GM19467 (cell line): ENCODE measurements at regions not wholly inside any gene's neighbourhood (a gene's known extent, or its start where the extent isn't known, plus 50 kb on each side); places are given as distances from the start of the nearest gene placed in this dataset.
"Not testable (repeated sequence)": the region's sequence is repeated elsewhere in the genome, so short reads cannot be mapped to it uniquely, and the experiment has no call there.

Source experiments
- ATAC-seq: cut with Tn5 transposase; IDR thresholded peaks from one replicate; pipeline ENCODE4 v1.9.1; 2021; ENCODE audit warnings: mild to moderate bottlenecking, moderate library complexity; ENCODE audit not compliant: unreplicated experiment

DNA sequence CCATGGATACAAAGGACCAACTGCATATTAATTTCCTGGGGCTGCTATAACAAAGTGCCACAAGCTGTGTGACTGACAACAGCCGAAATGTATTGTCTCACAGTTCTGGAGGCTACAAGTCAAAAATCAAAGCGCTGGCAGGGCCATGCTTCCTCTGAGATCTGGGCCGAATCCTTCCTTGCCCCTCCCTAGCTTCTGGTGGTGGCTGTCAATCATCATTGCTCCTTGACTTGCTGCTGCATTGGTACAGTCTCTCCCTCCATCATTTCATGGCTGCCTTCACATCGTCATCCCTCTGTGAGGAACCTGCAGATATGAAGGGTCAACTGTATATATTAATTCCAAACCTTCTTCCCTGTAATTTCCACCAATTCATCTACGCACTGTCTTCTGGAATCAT is 118.3 kb downstream of the EXOC5 start:
- no peak for ATAC-seq

GRCh38 chr14:57139173-57139572 is 129.5 kb downstream of the EXOC5 start:
- ATAC-seq: no peak

- no peak for ATAC-seq
These were observed 131.9 kb downstream of the EXOC5 start for GRCh38 chr14:57136669-57137328.

DNA sequence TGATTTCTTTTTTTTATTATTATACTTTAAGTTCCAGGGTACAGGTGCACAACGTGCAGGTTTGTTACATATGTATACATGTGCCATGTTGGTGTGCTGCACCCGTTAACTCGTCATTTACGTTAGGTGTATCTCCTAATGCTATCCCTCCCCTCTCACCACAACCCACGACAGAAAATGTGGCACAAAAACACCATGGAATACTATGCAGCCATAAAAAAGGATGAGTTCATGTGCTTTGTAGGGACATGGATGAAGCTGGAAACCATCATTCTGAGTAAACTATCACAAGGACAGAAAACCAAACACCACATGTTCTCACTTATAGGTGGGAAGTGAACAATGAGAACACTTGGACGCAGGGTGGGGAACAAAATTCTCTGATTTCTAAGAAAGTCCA is 140.9 kb downstream of the EXOC5 start:
- not testable (repeated sequence) for ATAC-seq

- ATAC-seq: no peak
These were observed 146.6 kb downstream of the EXOC5 start for GRCh38 chr14:57122129-57122528.

DNA sequence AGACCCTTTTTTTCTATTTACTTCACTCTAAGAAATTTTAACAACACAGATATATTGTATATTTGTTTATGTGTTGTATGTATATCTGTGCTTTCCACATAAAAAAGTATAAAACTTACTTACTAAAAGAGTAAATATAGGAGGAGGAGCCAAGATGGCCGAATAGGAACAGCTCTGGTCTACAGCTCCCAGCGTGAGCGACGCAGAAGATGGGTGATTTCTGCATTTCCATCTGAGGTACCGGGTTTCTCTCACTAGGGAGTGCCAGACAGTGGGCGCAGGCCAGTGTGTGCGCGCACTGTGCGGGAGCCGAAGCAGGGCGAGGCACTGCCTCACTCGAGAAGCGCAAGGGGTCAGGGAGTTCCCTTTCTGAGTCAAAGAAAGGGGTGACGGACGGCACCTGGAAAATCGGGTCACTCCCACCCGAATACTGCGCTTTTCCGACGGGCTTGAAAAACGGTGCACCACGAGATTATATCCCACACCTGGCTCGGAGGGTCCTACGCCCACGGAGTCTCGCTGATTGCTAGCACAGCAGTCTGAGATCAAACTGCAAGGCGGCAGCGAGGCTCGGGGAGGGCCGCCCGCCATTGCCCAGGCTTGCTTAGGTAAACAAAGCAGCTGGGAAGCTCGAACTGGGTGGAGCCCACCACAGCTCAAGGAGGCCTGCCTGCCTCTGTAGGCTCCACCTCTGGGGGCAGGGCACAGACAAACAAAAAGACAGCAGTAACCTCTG is 156.5 kb downstream of the EXOC5 start:
- not testable (repeated sequence) for ATAC-seq

DNA sequence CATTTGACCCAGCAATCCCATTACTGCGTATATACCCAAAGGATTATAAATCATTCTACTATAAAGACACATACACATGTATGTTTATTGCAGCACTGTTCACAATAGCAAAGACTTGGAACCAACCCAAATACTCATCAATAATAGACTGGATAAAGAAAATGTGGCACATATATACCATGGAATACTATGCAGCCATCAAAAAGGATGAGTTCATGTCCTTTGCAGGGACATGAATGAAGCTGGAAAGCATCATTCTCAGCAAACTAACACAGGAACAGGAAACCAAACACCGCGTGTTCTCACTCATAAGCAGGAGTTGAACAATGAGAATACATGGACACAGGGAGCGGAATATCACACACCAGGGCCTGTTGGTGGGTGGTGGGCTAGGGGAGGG is 158.3 kb downstream of the EXOC5 start:
- ATAC-seq: not testable (repeated sequence)

DNA sequence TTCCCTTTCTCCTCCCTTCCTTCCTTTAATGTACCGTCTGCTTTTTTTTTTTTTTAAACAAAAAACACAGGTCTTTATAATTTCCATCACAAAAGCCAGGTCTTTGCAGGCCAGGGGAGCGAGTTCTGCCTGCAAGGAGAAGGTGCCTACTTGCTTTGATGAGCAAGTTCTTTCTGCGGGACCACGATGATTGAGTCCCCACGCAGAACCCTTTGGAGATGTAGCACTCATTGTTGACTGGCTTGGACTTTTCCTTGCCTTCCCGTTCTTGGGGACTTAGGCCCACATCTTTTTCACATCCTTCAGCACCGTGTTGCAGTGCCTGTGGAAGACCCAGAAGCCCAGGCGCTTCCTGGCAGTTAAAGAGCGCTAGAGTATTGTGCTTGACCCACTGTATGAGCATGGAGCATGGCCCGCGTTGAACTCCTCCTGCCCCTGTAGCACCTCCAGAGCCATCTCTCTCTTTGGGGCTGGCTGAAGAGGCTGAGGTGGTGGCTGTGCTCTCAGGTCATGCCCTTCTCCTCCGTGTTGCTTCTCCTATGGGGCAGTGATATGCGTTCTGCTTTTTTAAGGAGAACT is 177.6 kb downstream of the EXOC5 start:
- ATAC-seq: no peak

DNA sequence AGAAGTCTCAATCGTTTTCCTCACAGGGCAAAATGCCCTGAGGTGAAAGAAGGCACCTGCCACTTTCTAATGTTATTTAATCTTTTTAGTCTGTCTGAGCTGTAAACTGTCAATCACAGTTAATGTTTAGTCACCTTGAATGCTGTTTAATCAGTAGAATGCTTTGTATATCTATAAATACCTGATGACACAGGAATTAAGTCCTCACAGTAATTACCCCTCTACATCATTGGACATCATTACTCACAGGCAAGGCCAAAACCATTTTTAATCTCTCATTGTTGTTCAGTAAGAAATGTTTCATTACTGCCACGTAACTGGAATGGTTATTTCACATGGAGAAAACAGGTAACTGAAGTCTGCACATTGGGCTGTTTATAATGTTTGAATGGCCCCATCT is 178.8 kb downstream of the EXOC5 start:
- no peak for ATAC-seq

- ATAC-seq: no peak
These were observed 180.9 kb downstream of the EXOC5 start for GRCh38 chr14:57087841-57088240.

DNA sequence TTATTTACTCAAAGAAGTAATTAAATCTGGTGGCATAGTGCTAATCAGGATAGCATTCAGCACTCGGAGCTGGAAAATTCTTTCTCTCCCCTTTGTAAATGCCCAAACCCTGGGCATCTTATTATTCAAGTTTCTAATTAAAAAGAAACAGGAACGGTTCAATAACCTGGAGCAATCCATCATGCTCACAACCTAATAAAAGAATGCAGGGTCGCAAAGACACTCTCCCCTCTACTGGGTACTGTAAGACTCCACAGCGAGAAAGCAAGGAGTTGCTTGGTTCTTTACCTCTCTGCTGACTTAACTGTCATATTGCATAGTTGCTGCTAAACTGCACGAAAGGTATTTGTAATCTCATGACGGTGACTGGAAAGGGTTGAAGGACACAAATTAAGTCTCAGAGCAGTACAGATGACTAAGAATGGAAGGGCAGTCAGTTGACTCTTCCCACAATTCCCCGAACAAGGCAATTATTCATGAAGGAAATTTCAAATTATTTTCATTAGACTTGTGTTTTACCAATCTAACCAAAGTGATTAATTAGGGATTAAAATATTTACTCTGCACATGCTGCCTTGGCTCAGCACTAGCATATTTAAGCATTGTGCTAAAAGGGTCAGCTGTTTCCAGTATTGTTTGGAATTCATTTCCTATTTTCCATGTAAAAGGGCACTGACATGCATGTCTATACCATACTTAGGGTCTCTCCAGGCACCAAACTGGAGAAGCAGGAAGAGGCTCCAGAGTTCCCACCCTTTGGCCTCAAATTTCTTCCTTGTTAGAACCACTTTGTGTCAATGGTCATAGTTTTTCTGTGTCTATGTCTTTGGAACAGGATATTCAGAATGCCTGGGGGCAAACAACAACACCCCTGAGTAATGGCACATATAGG is 182.2 kb downstream of the EXOC5 start:
- no peak for ATAC-seq

DNA sequence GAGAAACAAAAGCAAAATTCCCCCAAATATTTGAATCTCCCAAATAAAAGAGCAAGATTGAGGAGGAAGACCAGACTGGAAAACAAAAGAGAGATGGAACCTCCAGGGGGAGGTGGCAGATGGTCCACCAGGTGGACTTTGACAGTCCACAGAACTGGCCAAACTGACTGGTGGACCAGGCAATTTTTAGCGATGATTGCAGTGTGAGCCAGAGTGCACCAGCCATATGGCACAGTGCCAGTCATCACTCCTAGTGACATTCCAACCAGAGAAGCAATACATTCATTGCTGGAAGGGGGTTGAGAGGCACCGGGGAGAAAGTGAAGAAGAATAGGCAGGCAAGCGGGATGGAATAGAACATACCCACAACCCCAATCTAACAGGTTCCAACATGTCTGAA is 182.9 kb downstream of the EXOC5 start:
- ATAC-seq: no peak

- ATAC-seq: no peak
These were observed 183.7 kb downstream of the EXOC5 start for GRCh38 chr14:57085043-57085442.

DNA sequence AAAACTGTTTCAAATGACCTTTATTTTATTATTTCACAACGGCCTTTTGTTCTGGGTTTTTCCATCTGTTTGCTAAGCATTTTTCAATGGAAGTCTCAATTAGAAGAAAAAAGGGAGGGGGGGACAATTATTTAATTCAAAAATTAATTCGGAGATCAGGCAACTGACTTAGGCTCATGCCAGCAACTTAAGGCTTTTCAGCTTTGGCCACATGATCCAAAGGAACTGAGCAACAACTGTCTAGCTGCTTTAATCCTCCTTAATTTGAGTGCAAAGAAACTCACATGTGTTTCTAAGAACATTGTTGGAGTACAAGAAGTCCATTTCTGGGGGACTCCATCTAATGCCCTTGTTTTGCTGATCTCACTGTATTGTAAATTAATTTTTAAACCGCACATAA is 188.0 kb downstream of the EXOC5 start:
- ATAC-seq: no peak

- no peak for ATAC-seq
These were observed 190.7 kb downstream of the EXOC5 start for GRCh38 chr14:57078054-57078453.

GRCh38 chr14:57073986-57074385 is 194.7 kb downstream of the EXOC5 start:
- ATAC-seq: no peak

DNA sequence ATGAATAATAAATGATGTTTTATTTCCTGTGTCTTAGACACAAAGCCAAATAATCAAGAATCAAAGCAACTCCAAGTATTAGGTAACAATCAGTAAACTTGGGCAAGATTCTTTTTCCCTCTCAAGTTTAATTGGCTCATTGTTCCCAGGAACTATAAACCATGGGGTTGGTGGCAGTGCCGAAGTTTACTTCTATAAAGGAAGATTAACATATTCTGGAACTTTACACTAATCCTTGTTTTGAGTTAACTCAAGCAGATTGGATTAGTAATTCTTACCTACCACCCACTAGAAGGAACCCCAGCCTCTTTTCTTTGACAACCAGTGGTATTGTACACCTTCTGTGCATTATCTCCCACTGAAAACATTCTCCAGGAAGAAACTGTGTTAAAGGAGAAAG is 197.1 kb downstream of the EXOC5 start:
- ATAC-seq: no peak

DNA sequence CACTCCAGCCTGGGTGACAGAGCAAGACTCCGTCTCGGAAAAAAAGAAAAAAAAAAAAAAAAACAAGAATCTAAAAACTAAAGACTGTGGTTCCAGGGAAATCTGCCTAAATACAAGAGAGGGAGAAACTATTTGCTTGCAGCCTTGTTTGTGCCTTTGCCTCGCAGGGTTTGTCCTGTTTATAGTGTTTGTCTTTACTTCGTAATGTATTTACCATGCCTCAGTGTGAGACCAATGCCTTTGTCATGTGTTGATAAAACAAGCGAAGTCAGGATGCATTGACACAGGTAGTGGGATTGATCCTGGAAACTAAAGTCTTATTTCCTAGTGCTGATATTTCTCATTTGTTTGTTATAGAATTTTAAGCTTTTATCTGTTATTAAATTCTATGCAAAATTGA is 199.0 kb downstream of the EXOC5 start:
- ATAC-seq: no peak

GRCh38 chr14:57068511-57068910 is 200.2 kb downstream of the EXOC5 start:
- no peak for ATAC-seq

- no peak for ATAC-seq
These were observed 201.7 kb downstream of the EXOC5 start for GRCh38 chr14:57066887-57067513.

DNA sequence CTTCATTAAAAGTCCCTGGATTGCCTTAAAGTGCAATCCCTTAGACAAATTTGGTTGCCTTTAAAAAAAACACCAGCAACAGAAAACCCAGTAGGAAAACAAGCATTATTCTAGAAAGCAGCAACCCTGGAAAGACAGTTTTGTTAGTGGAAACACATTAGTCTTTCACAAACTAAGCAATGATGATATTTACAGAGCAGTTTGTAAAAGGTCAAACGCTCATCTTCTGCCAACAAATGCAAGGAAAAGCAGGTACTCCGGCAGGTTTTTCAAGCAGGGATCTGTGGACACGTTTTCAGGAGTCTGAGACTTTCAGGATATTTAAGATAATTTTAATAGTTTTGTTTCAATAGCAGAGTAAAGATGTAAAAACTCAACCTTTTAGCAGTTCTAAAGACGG is 202.2 kb downstream of the EXOC5 start:
- ATAC-seq: no peak
